HCT116 (cell line): ENCODE measurements at regions not wholly inside any gene's neighbourhood (a gene's known extent, or its start where the extent isn't known, plus 50 kb on each side); places are given as distances from the start of the nearest gene placed in this dataset.

Source experiments
- ATAC-seq: fragments of 200-7000 bp; cut with Tn5 transposase; 2 replicates; pipeline ENCODE4 v1.9.1; 2020; ENCODE audit warnings: mild to moderate bottlenecking, moderate library complexity
- BruUV-seq: library from RNA; stranded (reverse); fragments of 400-500 nt; replicated peaks from 2 replicates; lab custom pipeline; 2021; lab: Mats Ljungman, UMichigan
- CTCF ChIA-PET: fragments of 300-600 bp; sonication (Branson Sonifier 250); formaldehyde crosslinking; loops from one replicate; lab custom pipeline; 2021; ENCODE audit warnings: antibody characterized with exemption; lab: Charles Lee
- POLR2A ChIA-PET: fragments of 300-600, 350-600 bp; sonication (Branson Sonifier 250); formaldehyde crosslinking; loops from one replicate; lab custom pipeline; 2021; ENCODE audit warnings: antibody characterized with exemption; lab: Charles Lee
- RAD21 ChIA-PET, 2 experiments: fragments of 300-600 bp; sonication (Branson Sonifier 250); formaldehyde crosslinking; loops; one replicate each; lab custom pipeline; 2023; ENCODE audit warnings: low total read pairs in 2 of 2; ENCODE audit not compliant: uncharacterized antibody in 2 of 2, unreplicated experiment in 2 of 2, low non-redundant PET in 1 of 2; lab: Charles Lee
- DNase-seq: peaks from one replicate; pipeline ENCODE4 v3.0.0-alpha.2; 2010; ENCODE audit warnings: low read depth, low spot score
- H2AFZ ChIP-seq: fragments of 200-600 bp; shearing (Covaris generic), sonication (generic); 2 replicates; pipeline ENCODE4 v1.6.1; 2017; ENCODE audit warnings: low read depth, mixed run types, mixed read lengths, antibody characterized with exemption, low read length; ENCODE audit not compliant: poor library complexity, severe bottlenecking
- H3K27ac ChIP-seq: 2 replicates; pipeline ENCODE4 v1.5.1; 2012; ENCODE audit warnings: low read depth, low read length
- H3K27me3 ChIP-seq: fragments of 200-600 bp; sonication (generic); 2 replicates; pipeline ENCODE4 v1.6.1; 2016; ENCODE audit warnings: mixed run types, low read length, mixed read lengths; ENCODE audit not compliant: insufficient read depth
- H3K36me3 ChIP-seq, 2 experiments: fragments of 200-500 bp in 1 of 2; fragments of 200-600 bp in 1 of 2; sonication (Bioruptor generic) in 1 of 2; sonication (generic) in 1 of 2; 2 replicates each; pipeline versions ENCODE4 v1.5.1 to v1.6.1; 2014 to 2016; ENCODE audit warnings: low read length in 2 of 2, inconsistent platforms in 1 of 2, mixed read lengths in 1 of 2, mixed run types in 1 of 2; ENCODE audit not compliant: insufficient read depth in 2 of 2, control insufficient read depth in 1 of 2
- H3K4me1 ChIP-seq, 2 experiments: fragments of 200-600 bp in 1 of 2; sonication (generic) in 1 of 2; 2 replicates each; pipeline versions ENCODE4 v1.5.1 to v1.6.1; 2012 to 2017; ENCODE audit warnings: low read length in 2 of 2, inconsistent platforms in 1 of 2, mild to moderate bottlenecking in 1 of 2, mixed read lengths in 1 of 2, mixed run types in 1 of 2, moderate library complexity in 1 of 2; ENCODE audit not compliant: insufficient read depth in 2 of 2, control insufficient read depth in 1 of 2
- H3K4me2 ChIP-seq: fragments of 200-600 bp; sonication (generic); 2 replicates; pipeline ENCODE4 v1.6.1; 2017; ENCODE audit warnings: mixed run types, low read length, mixed read lengths
- H3K4me3 ChIP-seq, 2 experiments: fragments of 200-600 bp in 1 of 2; sonication (generic) in 1 of 2; replicated peaks in 1 of 2; 2 replicates each; pipeline ENCODE4 v1.5.1; 2011 to 2016; ENCODE audit warnings: low read length in 2 of 2, control low read depth in 1 of 2, low read depth in 1 of 2, mild to moderate bottlenecking in 1 of 2, mixed read lengths in 1 of 2, mixed run types in 1 of 2
- H3K79me2 ChIP-seq: fragments of 200-600 bp; sonication (generic); 2 replicates; pipeline ENCODE4 v1.6.1; 2017; ENCODE audit warnings: mild to moderate bottlenecking, mixed run types, low read length, moderate library complexity, mixed read lengths; ENCODE audit not compliant: insufficient read depth
- H3K9ac ChIP-seq: fragments of 200-600 bp; sonication (generic); 2 replicates; pipeline ENCODE4 v1.6.1; 2016; ENCODE audit warnings: low read length, mixed read lengths
- H3K9me2 ChIP-seq: fragments of 200-600 bp; sonication (generic), shearing (Covaris generic); 2 replicates; pipeline ENCODE4 v1.6.1; 2017; ENCODE audit warnings: mixed run types, mild to moderate bottlenecking, moderate library complexity; ENCODE audit not compliant: insufficient read depth
- H3K9me3 ChIP-seq, 2 experiments: fragments of 200-500 bp in 1 of 2; fragments of 200-600 bp in 1 of 2; sonication (Bioruptor generic) in 1 of 2; sonication (generic) in 1 of 2; 2 replicates each; pipeline ENCODE4 v1.6.1; 2014 to 2017; ENCODE audit warnings: low read length in 2 of 2, mixed read lengths in 2 of 2, inconsistent platforms in 1 of 2, low read depth in 1 of 2, mild to moderate bottlenecking in 1 of 2, mixed run types in 1 of 2, moderate library complexity in 1 of 2; ENCODE audit not compliant: control insufficient read depth in 1 of 2, insufficient read depth in 1 of 2
- H4K20me1 ChIP-seq: fragments of 200-600 bp; sonication (generic), shearing (Covaris generic); 2 replicates; pipeline ENCODE4 v1.6.1; 2017; ENCODE audit warnings: mixed run types, mild to moderate bottlenecking, moderate library complexity; ENCODE audit not compliant: insufficient read depth
- CBX3 ChIP-seq: IDR thresholded peaks from 2 replicates; pipeline ENCODE4 v1.6.1; 2012; ENCODE audit warnings: low read depth
- CEBPB ChIP-seq: IDR thresholded peaks from 2 replicates; pipeline ENCODE4 v1.6.1; 2012; ENCODE audit warnings: low read depth
- EGR1 ChIP-seq: IDR thresholded peaks from 2 replicates; pipeline ENCODE4 v1.6.1; 2012; ENCODE audit warnings: low read depth
- EZH2 ChIP-seq: fragments of 200-600 bp; sonication (generic); IDR thresholded peaks from 2 replicates; pipeline ENCODE4 v1.6.1; 2017; ENCODE audit warnings: antibody characterized with exemption, mixed run types
- EZH2phosphoT487 ChIP-seq: fragments of 200-600 bp; IDR thresholded peaks from 2 replicates; pipeline ENCODE4 v1.6.1; 2018; ENCODE audit warnings: antibody characterized with exemption, borderline replicate concordance
- FOSL1 ChIP-seq: IDR thresholded peaks from 2 replicates; pipeline ENCODE4 v1.6.1; 2012; ENCODE audit warnings: low read depth
- JUND ChIP-seq: IDR thresholded peaks from 2 replicates; pipeline ENCODE4 v1.6.1; 2012
- POLR2A ChIP-seq: IDR thresholded peaks from 2 replicates; pipeline ENCODE4 v1.7.0; 2011; ENCODE audit warnings: borderline replicate concordance; ENCODE audit not compliant: insufficient read depth, insufficient read length; ENCODE audit errors: extremely low read depth
- POLR2AphosphoS5 ChIP-seq: IDR thresholded peaks from 2 replicates; pipeline ENCODE4 v1.6.1; 2011; ENCODE audit warnings: mild to moderate bottlenecking, low read depth, low read length, moderate library complexity
- RAD21 ChIP-seq: IDR thresholded peaks from 2 replicates; pipeline ENCODE4 v1.6.1; 2012; ENCODE audit warnings: low read depth, mild to moderate bottlenecking
- SIN3A ChIP-seq: IDR thresholded peaks from 2 replicates; pipeline ENCODE4 v1.6.1; 2012; ENCODE audit warnings: low read depth
- SRF ChIP-seq: IDR thresholded peaks from 2 replicates; pipeline ENCODE4 v1.6.1; 2012; ENCODE audit warnings: low read depth
- TCF7L2 ChIP-seq: IDR thresholded peaks from 2 replicates; pipeline ENCODE4 v1.7.0; 2011; ENCODE audit warnings: borderline replicate concordance, inconsistent platforms; ENCODE audit not compliant: insufficient read depth, insufficient read length; ENCODE audit errors: extremely low read depth
- YY1 ChIP-seq: IDR thresholded peaks from 2 replicates; pipeline ENCODE4 v1.6.1; 2011; ENCODE audit warnings: low read length, low read depth, moderate library complexity, mild to moderate bottlenecking; ENCODE audit not compliant: insufficient replicate concordance; ENCODE audit errors: extremely low read depth
- ZBTB33 ChIP-seq: IDR thresholded peaks from 2 replicates; pipeline ENCODE4 v1.6.1; 2011; ENCODE audit warnings: mild to moderate bottlenecking, low read length, moderate library complexity; ENCODE audit not compliant: insufficient replicate concordance; ENCODE audit errors: extremely low read depth
- ZFX ChIP-seq: fragments of 450-650 bp; IDR thresholded peaks from 2 replicates; pipeline ENCODE4 v1.6.1; 2017
- ZNF274 ChIP-seq: fragments of 200-500 bp; sonication (Bioruptor generic); IDR thresholded peaks from 2 replicates; pipeline ENCODE4 v1.6.1; 2014; ENCODE audit warnings: mild to moderate bottlenecking, low read depth, low read length, inconsistent platforms
- intact Hi-C: fragments of 100-400 bp; cut with micrococcal nuclease; formaldehyde crosslinking; loops from 2 replicates; pipeline ENCODE4 v1.10.0; 2022
- TF ChIP-seq, protein P1 (sequence below): IDR thresholded peaks from 2 replicates; pipeline ENCODE4 v1.6.1; 2012; ENCODE audit warnings: low read depth
- TF ChIP-seq, protein P2 (sequence below), 3 experiments: fragments of 200-600 bp in 1 of 3; sonication (generic) in 1 of 3; IDR thresholded peaks in 2 of 3; conservative IDR thresholded peaks in 1 of 3; 2 replicates each; pipeline ENCODE4 v1.5.1; 2012 to 2017; ENCODE audit warnings: low read depth in 2 of 3, low read length in 2 of 3, antibody characterized with exemption in 1 of 3, borderline replicate concordance in 1 of 3, control low read depth in 1 of 3, mild to moderate bottlenecking in 1 of 3, mixed read lengths in 1 of 3, mixed run types in 1 of 3, moderate library complexity in 1 of 3; ENCODE audit not compliant: insufficient read depth in 1 of 3

- RAD21 ChIA-PET = no interaction called here
Measured at GRCh38 chr6:134534708-134535149, 216.8 kb upstream of the SGK1 start.

More at GRCh38 chr6:134534708-134535149, 216.8 kb upstream of the SGK1 start:
- intact Hi-C loops = loop anchor here (10.0 kb wide), 1 partner anchor 360 kb away; no protein-coding TSS in a partner anchor
- POLR2A ChIA-PET = no interaction called here
- Histone ChIP-seq H2AFZ (no peak overlapping the region), H4K20me1 (no peaks in the 10 kb centered on the region), H3K4me3 (no peak overlapping the region), H3K4me2 (no peak overlapping the region), H3K9me2 (no peaks in the 10 kb centered on the region), H3K36me3 (no peaks in the 10 kb centered on the region), H3K27ac (no peak overlapping the region), H3K9me3 (no peaks in the 10 kb centered on the region), H3K79me2 (no peaks in the 10 kb centered on the region)
- no peak for DNase-seq
- no TSS peak for BruUV-seq
- TF ChIP-seq POLR2AphosphoS5 (no peak), YY1 (no peak), ZNF274 (no peak), SRF (no peak), CEBPB (no peak), TCF7L2 (no peak), EGR1 (no peak), ZFX (no peak), EZH2phosphoT487 (no peak), RAD21 (no peak), SIN3A (no peak), JUND (no peak), ZBTB33 (no peak), POLR2A (no peak), FOSL1 (no peak), CBX3 (no peak), EZH2 (no peak)
- TF ChIP-seq, protein P1, sequence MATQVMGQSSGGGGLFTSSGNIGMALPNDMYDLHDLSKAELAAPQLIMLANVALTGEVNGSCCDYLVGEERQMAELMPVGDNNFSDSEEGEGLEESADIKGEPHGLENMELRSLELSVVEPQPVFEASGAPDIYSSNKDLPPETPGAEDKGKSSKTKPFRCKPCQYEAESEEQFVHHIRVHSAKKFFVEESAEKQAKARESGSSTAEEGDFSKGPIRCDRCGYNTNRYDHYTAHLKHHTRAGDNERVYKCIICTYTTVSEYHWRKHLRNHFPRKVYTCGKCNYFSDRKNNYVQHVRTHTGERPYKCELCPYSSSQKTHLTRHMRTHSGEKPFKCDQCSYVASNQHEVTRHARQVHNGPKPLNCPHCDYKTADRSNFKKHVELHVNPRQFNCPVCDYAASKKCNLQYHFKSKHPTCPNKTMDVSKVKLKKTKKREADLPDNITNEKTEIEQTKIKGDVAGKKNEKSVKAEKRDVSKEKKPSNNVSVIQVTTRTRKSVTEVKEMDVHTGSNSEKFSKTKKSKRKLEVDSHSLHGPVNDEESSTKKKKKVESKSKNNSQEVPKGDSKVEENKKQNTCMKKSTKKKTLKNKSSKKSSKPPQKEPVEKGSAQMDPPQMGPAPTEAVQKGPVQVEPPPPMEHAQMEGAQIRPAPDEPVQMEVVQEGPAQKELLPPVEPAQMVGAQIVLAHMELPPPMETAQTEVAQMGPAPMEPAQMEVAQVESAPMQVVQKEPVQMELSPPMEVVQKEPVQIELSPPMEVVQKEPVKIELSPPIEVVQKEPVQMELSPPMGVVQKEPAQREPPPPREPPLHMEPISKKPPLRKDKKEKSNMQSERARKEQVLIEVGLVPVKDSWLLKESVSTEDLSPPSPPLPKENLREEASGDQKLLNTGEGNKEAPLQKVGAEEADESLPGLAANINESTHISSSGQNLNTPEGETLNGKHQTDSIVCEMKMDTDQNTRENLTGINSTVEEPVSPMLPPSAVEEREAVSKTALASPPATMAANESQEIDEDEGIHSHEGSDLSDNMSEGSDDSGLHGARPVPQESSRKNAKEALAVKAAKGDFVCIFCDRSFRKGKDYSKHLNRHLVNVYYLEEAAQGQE = no peak
- TF ChIP-seq, protein P2, sequence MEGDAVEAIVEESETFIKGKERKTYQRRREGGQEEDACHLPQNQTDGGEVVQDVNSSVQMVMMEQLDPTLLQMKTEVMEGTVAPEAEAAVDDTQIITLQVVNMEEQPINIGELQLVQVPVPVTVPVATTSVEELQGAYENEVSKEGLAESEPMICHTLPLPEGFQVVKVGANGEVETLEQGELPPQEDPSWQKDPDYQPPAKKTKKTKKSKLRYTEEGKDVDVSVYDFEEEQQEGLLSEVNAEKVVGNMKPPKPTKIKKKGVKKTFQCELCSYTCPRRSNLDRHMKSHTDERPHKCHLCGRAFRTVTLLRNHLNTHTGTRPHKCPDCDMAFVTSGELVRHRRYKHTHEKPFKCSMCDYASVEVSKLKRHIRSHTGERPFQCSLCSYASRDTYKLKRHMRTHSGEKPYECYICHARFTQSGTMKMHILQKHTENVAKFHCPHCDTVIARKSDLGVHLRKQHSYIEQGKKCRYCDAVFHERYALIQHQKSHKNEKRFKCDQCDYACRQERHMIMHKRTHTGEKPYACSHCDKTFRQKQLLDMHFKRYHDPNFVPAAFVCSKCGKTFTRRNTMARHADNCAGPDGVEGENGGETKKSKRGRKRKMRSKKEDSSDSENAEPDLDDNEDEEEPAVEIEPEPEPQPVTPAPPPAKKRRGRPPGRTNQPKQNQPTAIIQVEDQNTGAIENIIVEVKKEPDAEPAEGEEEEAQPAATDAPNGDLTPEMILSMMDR (IDR thresholded peaks at IDR 0.05 in 2 of 3, conservative IDR thresholded peaks at IDR 0.05 in 1 of 3; ENCODE audit: borderline replicate concordance in 1 of 3, insufficient read depth in 1 of 3, low read depth in 2 of 3, low read length in 2 of 3) = no peak
- TF ChIP-seq, all 23 proteins: peak for 0
- Histone ChIP-seq H3K4me1 (peaks cover 6 to 30% of the 10 kb centered on the region in 2 experiments; a peak in 3 of 4 replicates), H3K9ac (no peak overlapping the region), H3K27me3 (no peaks in the 10 kb centered on the region)
- CTCF ChIA-PET = no interaction called here
- no peak for ATAC-seq
